GM11168 (cell line): ENCODE measurements at regions not wholly inside any gene's neighbourhood (a gene's known extent, or its start where the extent isn't known, plus 50 kb on each side); places are given as distances from the start of the nearest gene placed in this dataset.
"Not testable (repeated sequence)": the region's sequence is repeated elsewhere in the genome, so short reads cannot be mapped to it uniquely, and the experiment has no call there.

Experiments
- in situ Hi-C: fragments of 300-500 bp; cut with MboI; formaldehyde crosslinking; loops from one replicate; pipeline ENCODE4 v1.12.0; 2022; ENCODE audit warnings: low sequenced_read_pairs; ENCODE audit not compliant: unreplicated experiment

GRCh38 chr1:224841803-224842202 lies 87.7 kb upstream of the DNAH14 start:
- in situ Hi-C loops, result not testable (repeated sequence)

- in situ Hi-C loops, result loop anchor here (5.0 kb wide), 1 partner anchor 144 kb away; no protein-coding TSS in a partner anchor
Measured at GRCh38 chr1:224846119-224846907, 83.2 kb upstream of the DNAH14 start.

GRCh38 chr1:224850446-224850845 lies 79.0 kb upstream of the DNAH14 start:
- in situ Hi-C loops, result loop anchor here (25.0 kb wide), 1 partner anchor 338 kb away; no protein-coding TSS in a partner anchor

- in situ Hi-C loops, result loop anchor here (25.0 kb wide), 1 partner anchor 339 kb away; no protein-coding TSS in a partner anchor
Measured at GRCh38 chr1:224851210-224851847, 78.1 kb upstream of the DNAH14 start.

GRCh38 chr1:224851848-224852261 lies 77.6 kb upstream of the DNAH14 start:
- in situ Hi-C loops, result loop anchor here (25.0 kb wide), 1 partner anchor 340 kb away; no protein-coding TSS in a partner anchor

- in situ Hi-C loops, result loop anchor here (25.0 kb wide), 1 partner anchor 341 kb away; no protein-coding TSS in a partner anchor
Measured at GRCh38 chr1:224852901-224853568, 76.4 kb upstream of the DNAH14 start.

GRCh38 chr1:224856973-224857372 lies 72.5 kb upstream of the DNAH14 start:
- in situ Hi-C loops, result loop anchor here (25.0 kb wide), 1 partner anchor 345 kb away; no protein-coding TSS in a partner anchor

GRCh38 chr1:224859651-224860050 lies 69.8 kb upstream of the DNAH14 start:
- in situ Hi-C loops, result loop anchor here (25.0 kb wide), 1 partner anchor 347 kb away; no protein-coding TSS in a partner anchor

- in situ Hi-C loops, result loop anchor here (25.0 kb wide), 1 partner anchor 348 kb away; no protein-coding TSS in a partner anchor
Measured at GRCh38 chr1:224860488-224861338, 68.8 kb upstream of the DNAH14 start.

- in situ Hi-C loops, result loop anchor here (25.0 kb wide), 1 partner anchor 349 kb away; no protein-coding TSS in a partner anchor
Measured at GRCh38 chr1:224861339-224861716, 68.1 kb upstream of the DNAH14 start.

- in situ Hi-C loops, result loop anchor here (25.0 kb wide), 1 partner anchor 351 kb away; no protein-coding TSS in a partner anchor
Measured at GRCh38 chr1:224863486-224863885, 66.0 kb upstream of the DNAH14 start.

GRCh38 chr1:224864006-224864405 lies 65.5 kb upstream of the DNAH14 start:
- in situ Hi-C loops, result loop anchor here (25.0 kb wide), 1 partner anchor 352 kb away; no protein-coding TSS in a partner anchor

GRCh38 chr1:224865510-224865909 lies 64.0 kb upstream of the DNAH14 start:
- in situ Hi-C loops, result loop anchor here (25.0 kb wide), 1 partner anchor 353 kb away; no protein-coding TSS in a partner anchor

- in situ Hi-C loops, result loop anchor here (25.0 kb wide), 1 partner anchor 355 kb away; no protein-coding TSS in a partner anchor
Measured at GRCh38 chr1:224866940-224867339, 62.5 kb upstream of the DNAH14 start.

GRCh38 chr1:224867715-224868114 lies 61.8 kb upstream of the DNAH14 start:
- in situ Hi-C loops, result loop anchor here (25.0 kb wide), 1 partner anchor 355 kb away; no protein-coding TSS in a partner anchor

- in situ Hi-C loops, result loop anchor here (25.0 kb wide), 1 partner anchor 361 kb away; no protein-coding TSS in a partner anchor
Measured at GRCh38 chr1:224872832-224873433, 56.5 kb upstream of the DNAH14 start.

GRCh38 chr1:224873434-224874369 lies 55.8 kb upstream of the DNAH14 start:
- in situ Hi-C loops, result loop anchor here (25.0 kb wide), 1 partner anchor 361 kb away; no protein-coding TSS in a partner anchor
